SU-DHL-6 (cell line): ENCODE measurements at regions not wholly inside any gene's neighbourhood (a gene's known extent, or its start where the extent isn't known, plus 50 kb on each side); places are given as distances from the start of the nearest gene placed in this dataset.

ENCODE experiments used
- H2AFZ ChIP-seq: fragments of 200-600 bp; sonication (generic); 2 replicates; pipeline ENCODE4 v1.6.1; 2014; ENCODE audit warnings: low read depth, mild to moderate bottlenecking, moderate library complexity, mixed read lengths, antibody characterized with exemption, low read length; ENCODE audit not compliant: severe bottlenecking
- H3F3A ChIP-seq: fragments of 200-600 bp; shearing (Covaris generic); 2 replicates; pipeline ENCODE4 v1.6.0; 2016; ENCODE audit warnings: antibody characterized with exemption, mild to moderate bottlenecking; ENCODE audit not compliant: insufficient read depth
- H3K27ac ChIP-seq: fragments of 200-600 bp; sonication (generic); 2 replicates; pipeline ENCODE4 v1.5.1; 2016; ENCODE audit warnings: low read depth, mild to moderate bottlenecking, low read length, moderate library complexity, mixed read lengths
- H3K27me3 ChIP-seq: fragments of 200-600 bp; sonication (generic), shearing (Covaris generic); 2 replicates; pipeline ENCODE4 v1.6.0; 2014; ENCODE audit warnings: mild to moderate bottlenecking, low read length
- H3K36me3 ChIP-seq: fragments of 200-600 bp; sonication (generic); 2 replicates; pipeline ENCODE4 v1.6.1; 2014; ENCODE audit warnings: mild to moderate bottlenecking, low read length, mixed read lengths
- H3K4me2 ChIP-seq: fragments of 300-600, 200-600 bp; shearing (Covaris generic), sonication (generic); 2 replicates; pipeline ENCODE4 v1.6.0; 2014; ENCODE audit warnings: low read length, low read depth, mild to moderate bottlenecking; ENCODE audit not compliant: poor library complexity, severe bottlenecking
- H3K4me3 ChIP-seq: fragments of 200-600 bp; sonication (generic); 2 replicates; pipeline ENCODE4 v1.5.1; 2014; ENCODE audit warnings: antibody characterized with exemption, low read length, mild to moderate bottlenecking, mixed read lengths; ENCODE audit not compliant: insufficient read depth, poor library complexity, severe bottlenecking
- H3K79me2 ChIP-seq: fragments of 200-600 bp; sonication (generic); 2 replicates; pipeline ENCODE4 v1.6.1; 2014; ENCODE audit warnings: mild to moderate bottlenecking, low read length, moderate library complexity; ENCODE audit not compliant: insufficient read depth
- H3K9ac ChIP-seq: fragments of 200-600 bp; sonication (generic); 2 replicates; pipeline ENCODE4 v1.7.0; 2014; ENCODE audit warnings: mild to moderate bottlenecking, low read length
- H3K9me2 ChIP-seq: fragments of 200-600 bp; sonication (generic); replicated peaks from 2 replicates; pipeline ENCODE4 v1.6.1; 2014; ENCODE audit warnings: low read length; ENCODE audit not compliant: insufficient read depth
- H3K9me3 ChIP-seq: fragments of 200-600 bp; sonication (generic); 2 replicates; pipeline ENCODE4 v1.6.1; 2014; ENCODE audit warnings: low read length, mixed read lengths; ENCODE audit not compliant: insufficient read depth
- H4K20me1 ChIP-seq: fragments of 200-600 bp; sonication (generic); 2 replicates; pipeline ENCODE4 v1.6.1; 2014; ENCODE audit warnings: low read depth, mild to moderate bottlenecking, antibody characterized with exemption, low read length, moderate library complexity, mixed read lengths
- CTCF ChIP-seq: fragments of 200-600 bp; sonication (generic); IDR thresholded peaks from one replicate; pipeline ENCODE4 v1.5.1; 2017; ENCODE audit warnings: antibody characterized with exemption, mild to moderate bottlenecking, low read length, moderate library complexity; ENCODE audit not compliant: insufficient read depth, poor library complexity, severe bottlenecking
- EZH2phosphoT487 ChIP-seq: fragments of 200-600 bp; sonication (generic), shearing (Covaris generic); conservative IDR thresholded peaks from 2 replicates; pipeline ENCODE4 v1.6.1; 2018; ENCODE audit warnings: mild to moderate bottlenecking, antibody characterized with exemption, low read length, moderate library complexity, mixed read lengths

- Histone ChIP-seq H3K4me2 (no peak overlapping the region), H3K9me3 (no peaks in the 10 kb centered on the region), H3F3A (no peaks in the 10 kb centered on the region)
Observed at GRCh38 chr5:144671066-144671465, 500.4 kb downstream of the KCTD16 start.

GRCh38 chr5:144659634-144660227 is 489.1 kb downstream of the KCTD16 start:
- Histone ChIP-seq H3K36me3 (no peaks in the 10 kb centered on the region), H3K9ac (no peak overlapping the region), H2AFZ (no peak overlapping the region), H3K4me3 (no peak overlapping the region), H3K9me3 (no peaks in the 10 kb centered on the region), H3K79me2 (no peaks in the 10 kb centered on the region), H3F3A (no peaks in the 10 kb centered on the region), H3K27ac (no peak overlapping the region), H4K20me1 (no peaks in the 10 kb centered on the region), H3K4me2 (no peak overlapping the region), H3K9me2 (no peaks in the 10 kb centered on the region; the same call in 1 of the 2 replicates), H3K27me3 (no peaks in the 10 kb centered on the region)
- TF ChIP-seq EZH2phosphoT487, result no peak

More at GRCh38 chr5:144671066-144671465, 500.4 kb downstream of the KCTD16 start:
- Histone ChIP-seq H4K20me1 (no peaks in the 10 kb centered on the region), H2AFZ (no peak overlapping the region), H3K27ac (no peak overlapping the region), H3K9ac (no peak overlapping the region), H3K36me3 (no peaks in the 10 kb centered on the region), H3K79me2 (no peaks in the 10 kb centered on the region), H3K4me3 (no peak overlapping the region), H3K9me2 (no peaks in the 10 kb centered on the region), H3K27me3 (no peaks in the 10 kb centered on the region)
- TF ChIP-seq CTCF (no peak), EZH2phosphoT487 (no peak)

- Histone ChIP-seq H4K20me1 (no peaks in the 10 kb centered on the region), H3K4me2 (no peak overlapping the region), H3K9me3 (no peaks in the 10 kb centered on the region), H2AFZ (no peak overlapping the region), H3K27me3 (no peaks in the 10 kb centered on the region), H3K9ac (no peak overlapping the region), H3K9me2 (no peaks in the 10 kb centered on the region), H3F3A (no peaks in the 10 kb centered on the region), H3K4me3 (no peak overlapping the region), H3K36me3 (no peaks in the 10 kb centered on the region), H3K79me2 (no peaks in the 10 kb centered on the region), H3K27ac (no peak overlapping the region)
- TF ChIP-seq CTCF, result no peak
- TF ChIP-seq EZH2phosphoT487, result no peak
Observed at GRCh38 chr5:144644317-144644716, 473.6 kb downstream of the KCTD16 start.

- no peaks in the 10 kb centered on the region for H3K27me3 ChIP-seq
- no peak overlapping the region for H2AFZ ChIP-seq
- no peaks in the 10 kb centered on the region for H3K36me3 ChIP-seq
- no peaks in the 10 kb centered on the region for H4K20me1 ChIP-seq
- H3K9ac ChIP-seq, result no peak overlapping the region
- TF ChIP-seq EZH2phosphoT487 (no peak), CTCF (no peak)
- H3K9me2 ChIP-seq, result no peaks in the 10 kb centered on the region
- no peak overlapping the region for H3K4me3 ChIP-seq
- no peak overlapping the region for H3K4me2 ChIP-seq
- H3F3A ChIP-seq, result no peaks in the 10 kb centered on the region
- H3K79me2 ChIP-seq, result no peaks in the 10 kb centered on the region
- H3K27ac ChIP-seq, result no peak overlapping the region
- H3K9me3 ChIP-seq, result no peaks in the 10 kb centered on the region
Observed at GRCh38 chr5:144638787-144639186, 468.1 kb downstream of the KCTD16 start.
